Urothelium cell line (cell line): ENCODE measurements at regions not wholly inside any gene's neighbourhood (a gene's known extent, or its start where the extent isn't known, plus 50 kb on each side); places are given as distances from the start of the nearest gene placed in this dataset.
"Not testable (repeated sequence)": the region's sequence is repeated elsewhere in the genome, so short reads cannot be mapped to it uniquely, and the experiment has no call there.

Source experiments
- DNase-seq: peaks from one replicate; pipeline ENCODE4 v3.0.0; 2011; ENCODE audit warnings: low spot score, mixed read lengths
- FAIRE-seq: peaks from 2 replicates; lab custom pipeline; 2011; peaks lifted over from hg19 to GRCh38; lab: Jason Lieb, UNC

- FAIRE-seq, result peak; percentile 83
- DNase-seq, result not testable (repeated sequence)
Observed at GRCh38 chr17:30731210-30732132, 93.0 kb downstream of the CRLF3 start.

- not testable (repeated sequence) for DNase-seq, FAIRE-seq
Observed at GRCh38 chr17:30730837-30731209, 93.7 kb downstream of the CRLF3 start.

- FAIRE-seq, result not testable (repeated sequence)
Observed at GRCh38 chr17:30730171-30730836, 94.2 kb downstream of the CRLF3 start.

GRCh38 chr17:30729471-30730170 is 94.9 kb downstream of the CRLF3 start:
- FAIRE-seq, result not testable (repeated sequence)
- peak; percentile 0 for DNase-seq

More at GRCh38 chr17:30730171-30730836, 94.2 kb downstream of the CRLF3 start:
- DNase-seq, result not testable (repeated sequence)

GRCh38 chr17:30727517-30727916 is 97.0 kb downstream of the CRLF3 start:
- not testable (repeated sequence) for FAIRE-seq, DNase-seq

- FAIRE-seq, DNase-seq: not testable (repeated sequence)
Observed at GRCh38 chr17:30726734-30727133, 97.8 kb downstream of the CRLF3 start.

- not testable (repeated sequence) for DNase-seq
Observed at GRCh38 chr17:30726310-30726709, 98.2 kb downstream of the CRLF3 start.

GRCh38 chr17:30724034-30724650 is 100.3 kb downstream of the CRLF3 start:
- FAIRE-seq, DNase-seq: not testable (repeated sequence)

More at GRCh38 chr17:30726310-30726709, 98.2 kb downstream of the CRLF3 start:
- not testable (repeated sequence) for FAIRE-seq

GRCh38 chr17:30722114-30722780 is 102.2 kb downstream of the CRLF3 start:
- FAIRE-seq, DNase-seq: not testable (repeated sequence)

GRCh38 chr17:30720971-30721370 is 103.5 kb downstream of the CRLF3 start:
- DNase-seq, FAIRE-seq: not testable (repeated sequence)

- DNase-seq (no peak), FAIRE-seq (no peak)
Observed at GRCh38 chr17:30720013-30720471, 104.5 kb downstream of the CRLF3 start.

- FAIRE-seq (peak; percentile 58), DNase-seq (peak; percentile 44)
Observed at GRCh38 chr17:30719131-30719973, 105.1 kb downstream of the CRLF3 start.

- not testable (repeated sequence) for DNase-seq, FAIRE-seq
Observed at GRCh38 chr17:30718691-30719090, 105.8 kb downstream of the CRLF3 start.

- not testable (repeated sequence) for DNase-seq, FAIRE-seq
Observed at GRCh38 chr17:30718099-30718447, 106.4 kb downstream of the CRLF3 start.

GRCh38 chr17:30717291-30718098 is 107.0 kb downstream of the CRLF3 start:
- no peak for FAIRE-seq

GRCh38 chr17:30716461-30717290 is 107.8 kb downstream of the CRLF3 start:
- FAIRE-seq, result no peak
- no peak for DNase-seq

More at GRCh38 chr17:30717291-30718098, 107.0 kb downstream of the CRLF3 start:
- no peak for DNase-seq
